HG03520 (cell line): ENCODE measurements at regions not wholly inside any gene's neighbourhood (a gene's known extent, or its start where the extent isn't known, plus 50 kb on each side); places are given as distances from the start of the nearest gene placed in this dataset.
"Not testable (repeated sequence)": the region's sequence is repeated elsewhere in the genome, so short reads cannot be mapped to it uniquely, and the experiment has no call there.

Experiments used
- ATAC-seq: cut with Tn5 transposase; IDR thresholded peaks from one replicate; pipeline ENCODE4 v1.9.1; 2021; ENCODE audit warnings: mild to moderate bottlenecking, moderate library complexity; ENCODE audit not compliant: unreplicated experiment

- ATAC-seq = no peak
Observed at GRCh38 chr3:80000022-80000421, 232.2 kb upstream of the ROBO1 start.

DNA sequence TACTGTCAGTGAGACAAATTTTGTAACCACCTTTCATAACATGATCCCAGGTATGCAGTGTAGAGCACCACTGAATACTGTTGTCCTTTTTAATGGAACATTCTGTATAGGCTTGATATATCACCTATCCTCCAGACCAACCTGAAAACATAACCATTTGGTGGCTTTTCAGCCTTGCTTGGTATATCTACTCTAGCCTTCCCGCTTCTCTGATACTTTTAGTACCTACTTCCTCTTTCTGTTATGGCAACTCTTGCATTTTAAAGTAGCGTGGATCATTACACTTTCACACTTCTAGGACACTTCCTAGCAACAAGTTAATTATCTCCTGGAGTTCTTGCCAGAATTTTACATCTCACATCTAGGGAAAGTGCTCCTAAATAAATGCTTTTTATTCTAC is 226.6 kb upstream of the ROBO1 start:
- ATAC-seq = no peak

- ATAC-seq = no peak
Observed at GRCh38 chr3:79986338-79986737, 218.5 kb upstream of the ROBO1 start.

- no peak for ATAC-seq
Observed at GRCh38 chr3:79985816-79986215, 218.0 kb upstream of the ROBO1 start.

DNA sequence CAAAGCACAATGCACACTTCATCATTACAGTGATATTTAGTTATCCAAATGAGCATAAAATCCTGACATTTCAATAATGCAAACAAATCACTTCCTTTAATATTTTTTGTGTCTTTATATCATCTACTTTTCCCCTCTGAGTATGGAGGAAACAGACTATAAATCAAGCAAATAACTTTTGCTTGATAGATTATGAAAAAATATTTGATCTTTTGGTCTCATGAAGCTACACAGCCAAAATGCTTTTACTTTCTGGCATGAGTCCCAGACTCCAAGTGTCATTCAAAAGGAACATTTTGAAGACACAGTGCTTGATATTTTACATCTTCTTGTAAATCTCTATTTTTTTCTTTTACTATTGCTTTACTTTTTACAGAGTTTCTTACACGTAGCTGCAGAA is 215.3 kb upstream of the ROBO1 start:
- no peak for ATAC-seq

DNA sequence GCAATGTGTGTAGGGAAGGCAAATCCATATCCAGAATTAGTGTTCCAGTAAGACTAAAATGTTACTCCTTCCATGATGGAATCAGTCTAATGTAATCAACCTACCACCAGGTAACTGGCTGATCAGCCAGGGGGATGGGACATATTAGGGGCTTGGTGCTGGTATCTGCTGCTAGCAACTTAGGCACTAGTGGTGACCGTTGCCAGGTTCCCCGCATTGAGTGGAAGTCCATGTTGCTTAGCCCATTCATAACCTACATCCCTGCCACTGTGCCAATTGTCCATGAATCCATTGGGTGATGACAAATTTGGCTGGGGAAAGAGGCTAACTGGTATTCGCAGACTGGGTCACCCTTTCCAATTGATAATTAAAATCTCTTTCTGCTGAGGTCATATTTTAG is 212.2 kb upstream of the ROBO1 start:
- ATAC-seq = no peak

DNA sequence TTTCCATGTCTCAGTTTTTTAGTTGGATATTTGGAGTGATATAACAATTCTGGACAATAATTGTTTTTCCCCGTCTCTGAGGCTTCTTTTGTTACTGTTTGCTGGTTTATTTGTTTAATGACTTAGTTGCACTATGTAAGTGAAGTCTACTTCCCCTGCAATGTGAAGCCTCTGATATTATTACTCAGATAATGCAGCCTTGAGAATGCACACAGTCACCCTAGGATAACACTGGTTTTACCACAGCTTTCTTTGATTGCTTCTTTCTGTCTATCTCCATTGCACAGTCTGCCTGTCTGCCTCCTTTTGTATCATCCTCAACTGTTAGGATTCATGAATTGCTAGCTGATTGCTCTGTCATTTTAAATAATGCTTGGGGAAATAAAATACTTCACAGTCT is 208.7 kb upstream of the ROBO1 start:
- ATAC-seq = no peak

- no peak for ATAC-seq
Observed at GRCh38 chr3:79973917-79974595, 206.3 kb upstream of the ROBO1 start.

GRCh38 chr3:79973482-79973881 is 205.7 kb upstream of the ROBO1 start:
- ATAC-seq = no peak

GRCh38 chr3:79968418-79968817 is 200.6 kb upstream of the ROBO1 start:
- ATAC-seq = no peak

GRCh38 chr3:79960594-79960993 is 192.8 kb upstream of the ROBO1 start:
- no peak for ATAC-seq

GRCh38 chr3:79957066-79957465 is 189.3 kb upstream of the ROBO1 start:
- no peak for ATAC-seq

DNA sequence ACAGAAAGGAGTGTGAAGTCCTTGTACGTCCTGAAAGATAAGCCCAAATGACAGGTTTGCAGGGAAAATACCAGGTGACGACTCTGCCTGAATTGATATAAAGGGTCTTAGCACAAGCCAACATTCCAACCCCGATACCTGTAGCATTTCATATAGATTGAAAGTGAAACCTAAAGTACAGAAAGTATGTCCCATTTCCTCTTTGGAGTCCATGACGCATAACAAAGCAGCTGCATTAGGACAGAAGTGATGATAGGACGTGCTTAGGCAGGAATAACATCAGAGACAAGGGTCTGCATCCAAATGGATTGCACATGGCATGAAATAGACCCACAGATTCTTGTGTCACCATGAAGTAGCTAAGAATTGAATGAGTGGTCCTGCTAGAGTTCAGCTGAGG is 187.0 kb upstream of the ROBO1 start:
- ATAC-seq = no peak

DNA sequence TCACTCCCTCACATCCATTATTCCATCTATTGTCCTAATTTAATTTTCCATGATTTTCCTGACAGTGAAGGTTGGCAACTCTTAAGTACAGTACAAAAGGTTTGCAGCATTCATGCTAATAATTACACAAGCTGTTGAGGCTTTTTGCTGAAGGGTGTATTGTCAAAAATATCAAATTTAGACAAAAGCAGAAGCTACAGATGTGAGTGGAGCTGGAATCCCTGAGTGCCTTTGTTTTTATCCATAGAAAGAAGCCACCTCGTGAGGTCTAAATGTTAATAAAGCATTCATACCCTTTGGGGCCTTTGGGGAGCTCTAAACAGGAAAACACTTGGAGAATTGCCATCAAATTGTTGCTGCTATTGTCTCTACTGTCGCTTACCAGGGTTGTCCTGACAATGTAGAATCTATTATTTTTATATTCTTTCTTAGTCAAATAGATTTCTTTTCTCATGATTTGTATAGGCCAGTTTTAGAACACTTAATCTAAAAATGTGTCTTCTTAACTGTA is 185.8 kb upstream of the ROBO1 start:
- no peak for ATAC-seq

- not testable (repeated sequence) for ATAC-seq
Observed at GRCh38 chr3:79951426-79951825, 183.6 kb upstream of the ROBO1 start.

DNA sequence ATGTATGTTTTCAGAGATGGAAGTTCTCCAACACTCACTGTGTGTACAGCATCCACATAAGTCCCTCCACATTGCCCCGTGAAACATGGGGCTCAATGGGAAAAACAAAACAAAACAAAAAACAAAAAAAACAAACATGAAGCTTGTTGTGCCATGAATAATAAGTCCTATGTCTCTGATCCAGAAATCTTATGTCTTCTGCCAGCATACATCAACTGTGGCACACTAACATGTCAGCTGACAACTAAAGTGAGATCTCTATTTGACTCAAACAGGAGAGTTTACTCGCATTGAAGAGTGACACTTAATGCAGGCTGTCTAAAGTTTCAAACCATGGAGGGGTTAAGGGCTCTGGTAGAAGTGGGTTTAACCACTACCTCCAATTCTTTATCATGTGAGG is 180.2 kb upstream of the ROBO1 start:
- ATAC-seq = no peak

DNA sequence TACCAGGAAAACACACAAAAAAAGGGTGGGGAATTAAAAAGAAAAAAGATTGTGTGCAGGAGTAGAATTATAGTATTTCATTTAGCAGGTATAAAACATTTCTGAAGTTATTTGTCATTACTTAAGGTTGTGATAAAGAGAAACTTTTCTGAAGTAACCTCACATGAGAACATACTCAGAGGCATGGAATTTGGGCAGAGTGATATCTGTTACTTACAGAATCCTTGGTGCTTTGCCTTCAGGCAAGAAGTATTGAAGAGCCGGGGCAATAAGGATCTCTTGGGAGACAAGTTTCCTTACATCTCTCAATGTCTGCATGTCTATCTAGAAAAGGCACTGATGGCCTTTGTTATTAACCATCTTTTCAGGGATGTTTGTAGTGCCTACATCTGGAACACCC is 179.7 kb upstream of the ROBO1 start:
- no peak for ATAC-seq

- no peak for ATAC-seq
Observed at GRCh38 chr3:79937567-79937966, 169.8 kb upstream of the ROBO1 start.

DNA sequence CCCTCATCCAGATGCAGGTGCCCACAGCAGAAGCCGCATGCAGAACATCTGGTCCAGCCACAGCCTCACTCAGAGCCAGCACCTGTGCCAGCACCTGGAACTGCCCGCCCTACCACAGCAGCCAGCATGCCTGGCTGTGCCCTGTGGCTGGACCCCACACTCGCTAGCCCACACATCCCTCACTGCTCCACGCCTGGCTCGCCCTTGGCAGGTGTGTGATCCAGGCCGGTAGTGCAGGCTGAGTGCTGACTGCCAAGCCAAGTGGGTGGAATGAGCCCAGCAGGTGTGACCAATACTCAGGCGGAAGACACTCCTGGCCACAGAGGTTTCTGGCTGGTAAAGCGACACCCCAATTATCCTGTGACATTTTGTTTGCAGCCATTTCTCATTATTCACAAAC is 162.4 kb upstream of the ROBO1 start:
- ATAC-seq = no peak

GRCh38 chr3:79928687-79929408 is 161.1 kb upstream of the ROBO1 start:
- no peak for ATAC-seq

DNA sequence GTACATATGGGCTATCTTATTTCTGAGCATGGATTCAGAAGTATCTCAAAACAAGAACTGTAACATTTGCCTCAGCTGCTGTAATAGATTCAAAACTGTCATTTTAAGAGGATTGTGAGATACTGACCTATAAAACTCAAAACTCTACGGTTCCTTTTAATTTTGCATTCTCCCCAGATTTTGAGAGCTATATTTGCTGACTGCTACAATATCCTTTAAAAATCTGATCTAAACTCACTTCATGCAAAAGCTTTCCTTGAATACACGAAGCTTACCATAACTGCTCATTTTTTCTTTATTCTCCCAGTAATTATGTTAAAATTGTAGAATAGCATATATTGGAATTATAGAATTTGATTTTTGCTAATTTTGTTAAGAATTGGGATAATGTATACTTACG is 158.7 kb upstream of the ROBO1 start:
- ATAC-seq = no peak

- no peak for ATAC-seq
Observed at GRCh38 chr3:79922633-79923032, 154.8 kb upstream of the ROBO1 start.

DNA sequence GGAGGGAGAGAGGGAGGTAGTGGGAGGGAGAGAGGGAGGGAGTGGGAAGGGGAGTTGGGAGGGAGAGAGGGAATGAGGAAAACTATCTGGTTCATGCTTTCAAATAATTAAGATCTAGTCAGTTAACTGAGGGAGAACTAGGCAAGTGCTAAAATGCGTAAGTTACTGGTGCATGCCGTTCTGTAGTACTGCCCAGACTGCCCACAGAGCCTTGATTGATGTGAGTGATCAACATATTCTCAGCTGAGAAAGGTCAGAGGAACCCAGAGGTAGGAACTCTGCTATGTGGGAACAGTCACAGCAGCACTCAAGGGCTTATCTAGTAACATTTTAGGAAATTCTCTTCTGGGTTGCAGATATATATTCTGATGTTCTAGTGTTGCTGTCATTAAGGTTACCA is 149.8 kb upstream of the ROBO1 start:
- no peak for ATAC-seq
